Fibroblast of peridontal ligament (primary cell): ENCODE measurements at regions not wholly inside any gene's neighbourhood (a gene's known extent, or its start where the extent isn't known, plus 50 kb on each side); places are given as distances from the start of the nearest gene placed in this dataset.
"Not testable (repeated sequence)": the region's sequence is repeated elsewhere in the genome, so short reads cannot be mapped to it uniquely, and the experiment has no call there.

Source experiments
- DNase-seq: peaks from one replicate; pipeline ENCODE4 v3.0.0-alpha.2; 2010; ENCODE audit errors: extremely low read depth

DNA sequence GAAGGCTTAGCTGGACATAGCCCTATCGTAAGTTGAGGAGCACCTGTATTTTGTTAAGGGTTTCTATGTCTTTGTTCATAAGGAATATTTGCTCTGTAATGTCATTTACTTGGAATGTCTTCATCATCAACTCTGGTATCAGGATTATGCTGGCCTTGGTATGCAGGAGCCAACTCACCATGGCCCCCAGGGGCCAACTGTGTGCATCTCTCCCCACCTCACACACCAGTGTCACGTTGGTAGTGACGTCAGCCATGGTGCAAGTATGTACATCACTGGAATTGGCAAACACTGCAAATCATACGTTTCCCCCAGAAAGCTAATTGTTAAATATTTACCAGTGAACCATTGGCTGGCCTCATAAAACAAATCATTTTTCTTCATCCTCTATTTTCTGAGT, 70.8 kb downstream of the YTHDF1 start:
- DNase-seq = no peak

DNA sequence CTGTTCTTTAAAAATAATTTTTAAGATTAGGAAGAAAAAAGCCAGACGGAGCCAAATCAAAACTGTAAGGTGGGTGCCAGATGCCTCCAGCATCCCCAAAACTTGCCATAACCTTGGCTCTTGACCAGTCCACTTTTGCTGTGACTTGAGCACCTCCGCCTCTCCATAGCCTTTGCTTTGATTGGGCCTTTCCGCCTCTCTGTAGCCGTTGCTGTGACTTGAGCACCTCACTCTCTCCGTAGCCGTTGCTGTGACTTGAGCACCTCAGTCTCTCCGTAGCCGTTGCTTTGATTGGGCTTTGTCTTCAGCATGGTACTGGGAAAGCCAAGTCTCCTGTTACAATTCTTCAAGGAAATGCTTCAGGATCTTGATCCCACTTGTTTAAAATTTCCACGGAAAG, 73.0 kb downstream of the YTHDF1 start:
- DNase-seq = no peak

DNA sequence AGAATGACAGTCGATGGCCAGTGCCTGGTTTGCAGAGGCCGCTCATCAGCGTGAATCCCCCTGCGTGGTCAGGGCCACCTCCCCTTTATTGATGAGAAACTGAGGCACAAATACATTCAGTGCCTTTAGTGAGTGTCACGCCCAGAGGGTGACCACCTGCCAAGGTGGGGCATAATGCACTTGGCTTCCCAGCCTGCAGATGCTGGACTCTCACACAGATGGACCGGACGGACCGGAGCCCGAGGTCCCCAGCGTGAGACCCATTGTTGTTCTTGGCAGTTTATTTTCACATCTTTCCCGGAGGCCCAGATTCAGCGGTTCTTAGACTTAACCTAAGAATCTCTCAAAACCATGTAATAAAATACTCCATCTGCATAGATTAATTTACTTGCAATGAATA, 74.4 kb downstream of the YTHDF1 start:
- DNase-seq = no peak

DNA sequence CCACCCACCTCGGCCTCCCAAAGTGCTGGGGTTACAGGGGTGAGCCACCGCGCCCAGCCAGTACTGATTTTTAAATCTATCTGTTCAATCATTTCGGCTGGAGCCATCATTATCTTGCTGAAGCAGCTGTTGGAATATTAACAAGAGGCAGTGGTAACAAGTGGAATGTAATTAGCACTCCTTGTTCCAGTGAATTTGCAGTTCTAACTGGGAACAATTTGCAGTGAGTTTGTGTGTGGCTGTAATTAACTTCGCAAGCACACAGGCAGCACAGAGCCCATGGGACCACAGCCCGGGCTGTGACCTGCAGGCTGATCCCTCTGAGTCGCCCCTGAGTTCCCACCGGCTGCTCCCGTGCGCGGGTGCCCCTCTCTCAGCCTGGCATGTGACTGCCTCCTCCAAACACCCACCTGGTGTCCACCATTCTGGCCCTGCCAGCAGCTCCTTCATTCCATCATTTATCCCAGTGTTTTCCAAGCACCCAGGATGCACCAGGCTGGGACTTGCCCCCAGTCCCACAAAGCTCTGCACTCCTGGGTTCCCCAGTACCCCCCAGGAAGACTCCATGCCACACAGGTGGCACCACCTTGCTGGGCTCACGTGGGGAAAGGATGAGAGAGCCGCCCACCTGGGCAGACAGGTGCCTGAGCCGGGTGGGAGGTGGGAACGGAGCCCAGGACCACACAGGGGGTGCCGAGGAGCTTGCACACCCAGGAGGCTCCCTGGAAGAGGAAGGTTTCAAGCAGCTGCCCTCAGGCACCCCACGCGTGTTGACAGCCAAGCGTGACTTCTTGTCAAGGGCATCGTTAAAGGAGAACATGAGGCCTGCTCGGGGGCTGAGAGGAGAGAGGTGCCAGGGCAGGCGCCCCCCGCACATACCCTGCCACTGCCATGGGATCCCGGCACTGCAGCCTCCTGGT, 75.2 kb downstream of the YTHDF1 start:
- DNase-seq = no peak

DNA sequence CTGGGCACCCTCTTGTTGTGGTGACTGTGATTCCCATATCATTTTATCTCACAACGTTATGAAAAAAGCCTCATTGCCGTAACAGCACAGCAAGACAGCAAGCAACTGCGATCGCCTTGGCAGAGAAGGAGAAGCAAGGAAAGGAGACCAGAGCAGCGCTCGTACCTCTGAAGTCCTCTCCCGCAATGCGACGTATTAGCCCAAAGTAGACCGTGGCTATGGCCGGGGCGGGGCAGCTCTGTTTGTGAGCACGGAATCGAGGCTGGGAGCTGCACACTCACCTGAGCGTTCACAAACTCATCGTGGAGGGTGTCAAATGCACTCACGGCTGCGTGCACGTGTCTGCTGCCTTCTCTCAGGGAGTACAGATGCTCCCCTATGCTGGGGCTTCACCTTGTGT, 76.1 kb downstream of the YTHDF1 start:
- DNase-seq = no peak

DNA sequence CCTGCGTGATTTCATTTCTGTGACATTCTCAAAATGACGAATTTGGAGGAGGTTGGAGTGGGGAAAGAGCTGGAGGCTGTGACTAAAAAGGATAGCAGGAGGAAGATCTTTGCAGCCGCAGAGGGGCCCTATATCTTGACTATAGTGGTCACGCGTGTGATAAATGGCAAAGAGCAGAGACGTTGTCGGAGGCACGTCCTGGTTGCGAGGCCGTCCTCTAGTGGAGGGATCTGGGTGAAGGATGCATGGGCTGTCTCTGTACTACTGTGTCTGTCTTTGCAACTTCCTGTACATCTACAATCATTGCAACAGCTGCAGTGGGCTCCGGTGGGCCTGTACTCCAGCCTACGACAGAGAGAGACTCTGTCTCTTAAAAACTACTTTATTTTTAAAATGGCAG, 76.6 kb downstream of the YTHDF1 start:
- no peak for DNase-seq

DNA sequence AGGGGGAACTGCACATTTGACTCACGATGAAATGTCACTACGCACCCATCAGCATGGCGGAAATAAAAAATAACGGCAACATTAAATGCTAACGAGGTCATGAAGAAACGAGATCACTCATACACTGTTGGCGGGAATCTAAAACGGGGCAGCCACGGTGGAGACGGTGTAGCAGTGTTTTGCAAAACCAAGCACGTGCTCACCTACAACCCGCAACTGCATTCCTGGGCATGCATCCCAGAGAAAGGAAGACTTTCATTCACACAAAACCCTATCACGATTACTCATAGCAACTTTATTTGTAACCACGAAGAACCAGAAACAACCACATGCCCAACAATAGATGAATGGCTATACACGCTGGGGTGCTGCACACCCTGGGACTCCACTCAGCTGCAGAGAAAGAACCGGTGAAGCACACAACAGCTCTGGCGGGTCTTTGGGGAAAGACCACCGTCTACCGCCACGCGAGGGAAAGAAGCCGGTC, 77.0 kb downstream of the YTHDF1 start:
- DNase-seq = no peak

DNA sequence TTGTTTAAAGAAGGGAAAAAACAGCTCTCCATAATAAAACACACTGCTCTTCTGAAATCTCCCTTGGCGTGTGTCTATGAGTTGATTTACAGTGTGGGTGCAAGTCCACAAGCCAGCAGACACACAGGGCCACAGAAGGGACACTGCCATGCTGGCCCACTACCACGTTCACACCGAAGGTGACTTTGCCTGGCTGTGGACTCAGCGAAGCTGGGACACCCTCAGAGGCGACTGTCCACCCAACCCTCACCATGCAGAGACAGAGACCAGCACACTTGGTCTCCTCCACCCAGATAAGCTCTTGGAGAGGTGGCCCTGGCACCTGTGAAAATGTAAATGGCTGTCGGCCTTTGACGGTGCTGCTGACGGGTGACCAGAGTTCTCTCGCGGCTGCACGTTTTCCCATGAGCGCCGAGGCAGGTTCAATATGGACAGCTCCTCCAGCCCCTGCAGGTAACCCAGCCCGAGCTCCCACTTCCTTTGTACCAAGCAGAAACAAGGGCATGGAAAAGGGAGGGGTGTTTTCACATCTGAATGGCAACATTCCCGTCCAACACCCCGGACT, 78.0 kb downstream of the YTHDF1 start:
- no peak for DNase-seq

DNA sequence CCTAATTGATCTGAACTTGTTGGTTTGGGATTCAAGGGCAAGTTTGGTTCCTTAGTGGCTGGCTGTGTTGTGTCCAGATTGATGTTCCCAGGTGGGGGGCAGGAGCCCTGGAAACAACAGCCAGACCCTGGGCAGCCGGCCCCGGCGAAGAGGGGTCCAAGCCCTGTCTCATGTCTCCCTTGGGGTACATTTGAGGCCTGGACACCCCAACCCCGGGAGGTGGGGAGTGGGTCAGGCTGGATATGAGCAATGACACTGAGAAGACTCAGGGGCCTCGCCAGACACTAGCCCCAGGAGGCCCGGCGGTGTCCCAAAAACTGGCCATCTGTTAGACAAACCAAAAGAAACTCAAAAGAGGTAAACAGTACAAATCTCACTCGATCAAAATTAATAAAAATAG, 79.6 kb downstream of the YTHDF1 start:
- no peak for DNase-seq

DNA sequence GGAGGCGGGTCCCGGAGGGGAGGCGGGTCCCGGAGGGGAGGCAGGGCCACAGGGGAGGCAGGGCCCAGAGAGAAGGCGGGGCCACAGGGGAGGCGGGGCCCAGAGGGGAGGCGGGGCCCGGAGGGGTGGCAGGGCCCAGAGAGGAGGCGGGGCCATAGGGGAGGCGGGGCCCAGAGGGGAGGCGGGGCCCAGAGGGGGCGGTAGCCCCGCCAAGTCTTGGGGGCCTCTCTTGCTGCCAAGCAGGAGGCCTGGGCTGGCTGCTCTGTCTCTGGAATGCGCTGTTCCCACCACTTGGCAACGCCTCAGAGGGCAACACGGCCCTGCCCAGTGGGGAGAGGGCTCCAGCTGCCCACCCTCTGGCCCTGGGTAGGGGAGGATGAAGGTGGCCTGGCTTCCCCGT, 80.5 kb downstream of the YTHDF1 start:
- no peak for DNase-seq

DNA sequence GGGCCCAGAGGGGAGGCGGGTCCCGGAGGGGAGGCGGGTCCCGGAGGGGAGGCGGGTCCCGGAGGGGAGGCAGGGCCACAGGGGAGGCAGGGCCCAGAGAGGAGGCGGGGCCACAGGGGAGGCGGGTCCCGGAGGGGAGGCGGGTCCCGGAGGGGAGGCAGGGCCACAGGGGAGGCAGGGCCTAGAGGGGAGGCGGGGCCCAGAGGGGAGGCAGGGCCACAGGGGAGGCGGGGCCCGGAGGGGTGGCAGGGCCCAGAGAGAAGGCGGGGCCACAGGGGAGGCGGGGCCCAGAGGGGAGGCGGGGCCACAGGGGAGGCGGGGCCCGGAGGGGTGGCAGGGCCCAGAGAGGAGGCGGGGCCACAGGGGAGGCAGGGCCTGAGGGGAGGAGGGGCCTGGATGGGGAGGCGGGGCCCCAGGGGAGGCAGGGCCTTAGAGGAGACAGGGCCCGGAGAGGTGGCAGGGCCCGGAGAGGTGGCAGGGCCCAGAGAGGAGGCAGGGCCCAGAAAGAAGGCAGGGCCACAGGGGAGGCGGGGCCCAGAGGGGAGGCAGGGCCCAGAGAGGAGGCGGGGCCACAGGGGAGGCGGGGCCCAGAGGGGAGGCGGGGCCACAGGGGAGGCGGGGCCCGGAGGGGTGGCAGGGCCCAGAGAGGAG, 81.1 kb downstream of the YTHDF1 start:
- DNase-seq = not testable (repeated sequence)

DNA sequence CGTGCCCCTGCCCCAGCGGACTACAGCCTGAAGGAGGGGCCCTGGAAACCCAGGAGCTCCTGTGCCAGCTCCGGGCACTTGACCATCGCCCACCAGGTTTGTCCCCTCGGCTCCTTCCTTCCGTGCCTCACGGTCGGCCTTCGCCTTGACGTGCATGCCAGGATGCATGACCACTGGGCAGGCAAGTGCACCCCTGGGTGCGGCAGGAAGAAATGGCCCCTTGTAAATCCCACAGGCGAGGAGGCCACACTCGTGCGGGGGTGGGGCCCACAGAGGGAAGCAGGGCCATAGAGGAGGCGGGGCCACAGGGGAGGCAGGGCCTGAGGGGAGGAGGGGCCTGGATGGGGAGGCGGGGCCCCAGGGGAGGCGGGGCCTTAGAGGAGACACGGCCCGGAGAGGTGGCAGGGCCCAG, 81.7 kb downstream of the YTHDF1 start:
- no peak for DNase-seq

DNA sequence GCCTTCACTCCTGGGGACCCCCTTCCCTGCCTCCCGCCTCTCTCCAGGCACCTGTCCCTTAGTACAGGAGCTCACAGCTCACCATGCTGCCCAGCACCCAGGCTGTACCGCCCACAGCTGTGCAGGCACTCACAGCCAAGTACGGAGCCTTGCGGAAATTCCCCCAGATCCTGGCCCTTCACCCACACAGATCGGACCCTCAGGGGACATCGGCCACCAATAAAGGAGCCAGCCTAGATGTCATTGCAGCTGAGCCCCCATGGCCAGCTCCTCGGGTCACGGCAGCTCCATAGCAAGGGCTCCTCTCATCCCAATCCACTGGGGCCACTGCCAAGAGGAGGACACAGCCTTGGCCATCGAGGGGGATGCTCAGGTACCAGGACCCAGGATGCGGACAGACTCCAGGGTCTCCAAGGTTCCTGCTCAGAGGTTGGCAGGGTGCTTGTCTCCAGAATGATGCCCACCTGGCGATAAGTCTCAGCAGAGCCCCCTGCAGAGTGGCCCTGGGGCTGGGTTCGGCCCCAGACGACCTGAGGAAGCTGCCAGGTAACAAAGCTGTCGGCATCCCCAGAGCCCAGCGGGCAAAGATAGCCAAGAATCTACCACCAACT, 82.3 kb downstream of the YTHDF1 start:
- no peak for DNase-seq

DNA sequence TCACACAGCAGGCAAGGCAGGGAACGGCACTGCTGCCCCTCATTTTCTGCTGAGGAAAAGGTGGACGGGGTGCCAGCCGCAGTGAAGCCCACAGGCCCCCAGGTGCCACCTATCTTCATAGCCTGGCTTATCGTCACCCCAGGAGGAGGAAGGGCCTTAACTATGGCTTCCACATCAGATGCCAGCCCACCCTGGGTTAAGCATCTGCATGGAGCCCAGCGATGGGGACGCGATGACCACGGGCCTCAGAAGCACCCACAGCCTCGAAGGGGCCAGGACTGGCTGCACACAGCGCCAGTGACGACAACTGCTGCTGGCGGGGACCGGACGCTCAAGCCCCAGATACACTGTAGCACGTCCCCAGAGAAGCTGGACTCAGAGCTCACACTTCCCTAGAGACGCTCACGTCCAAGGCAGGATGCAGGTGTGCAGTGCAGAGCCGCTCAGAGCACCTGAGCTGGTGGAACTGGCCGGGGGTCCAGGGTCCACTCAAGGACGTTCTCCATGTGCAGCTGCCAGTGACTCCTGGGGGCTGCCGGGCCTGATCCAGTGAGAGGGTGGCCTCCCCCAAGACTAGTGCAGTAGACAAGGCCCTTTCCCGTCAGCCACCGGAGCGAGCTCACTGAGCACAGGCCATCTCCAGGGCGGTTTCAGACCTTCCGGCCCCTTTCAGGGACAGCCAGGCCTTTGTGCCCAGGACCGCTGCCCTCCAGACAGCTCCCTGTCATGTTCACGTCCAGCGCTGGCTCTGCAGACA, 83.0 kb downstream of the YTHDF1 start:
- DNase-seq = no peak

DNA sequence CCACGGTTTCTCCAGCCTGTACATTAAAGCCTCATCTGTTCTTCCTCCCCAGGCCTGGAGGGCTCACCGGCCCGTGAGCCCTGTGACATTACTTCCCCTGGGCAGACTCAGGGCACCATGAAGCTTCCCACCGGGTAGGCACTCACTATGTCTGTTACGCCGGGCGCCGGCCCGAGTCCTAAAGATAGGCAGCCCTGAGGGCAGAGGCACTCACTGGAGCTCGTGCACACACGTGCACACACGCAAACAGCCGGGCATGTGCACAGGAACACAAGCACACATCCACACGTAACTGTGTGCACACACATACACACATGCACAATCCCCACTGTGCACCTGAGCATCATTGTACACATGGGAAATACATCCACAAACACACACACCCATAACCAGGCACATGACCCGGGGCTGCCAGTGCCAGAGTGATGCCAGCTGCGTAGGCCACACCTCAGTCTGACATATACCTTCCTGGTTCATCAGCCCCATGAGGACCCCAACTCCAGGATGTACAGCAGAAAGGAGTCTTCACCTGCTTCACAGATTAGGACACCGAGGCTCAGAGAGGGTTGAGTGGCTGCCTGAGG, 83.7 kb downstream of the YTHDF1 start:
- DNase-seq = no peak

DNA sequence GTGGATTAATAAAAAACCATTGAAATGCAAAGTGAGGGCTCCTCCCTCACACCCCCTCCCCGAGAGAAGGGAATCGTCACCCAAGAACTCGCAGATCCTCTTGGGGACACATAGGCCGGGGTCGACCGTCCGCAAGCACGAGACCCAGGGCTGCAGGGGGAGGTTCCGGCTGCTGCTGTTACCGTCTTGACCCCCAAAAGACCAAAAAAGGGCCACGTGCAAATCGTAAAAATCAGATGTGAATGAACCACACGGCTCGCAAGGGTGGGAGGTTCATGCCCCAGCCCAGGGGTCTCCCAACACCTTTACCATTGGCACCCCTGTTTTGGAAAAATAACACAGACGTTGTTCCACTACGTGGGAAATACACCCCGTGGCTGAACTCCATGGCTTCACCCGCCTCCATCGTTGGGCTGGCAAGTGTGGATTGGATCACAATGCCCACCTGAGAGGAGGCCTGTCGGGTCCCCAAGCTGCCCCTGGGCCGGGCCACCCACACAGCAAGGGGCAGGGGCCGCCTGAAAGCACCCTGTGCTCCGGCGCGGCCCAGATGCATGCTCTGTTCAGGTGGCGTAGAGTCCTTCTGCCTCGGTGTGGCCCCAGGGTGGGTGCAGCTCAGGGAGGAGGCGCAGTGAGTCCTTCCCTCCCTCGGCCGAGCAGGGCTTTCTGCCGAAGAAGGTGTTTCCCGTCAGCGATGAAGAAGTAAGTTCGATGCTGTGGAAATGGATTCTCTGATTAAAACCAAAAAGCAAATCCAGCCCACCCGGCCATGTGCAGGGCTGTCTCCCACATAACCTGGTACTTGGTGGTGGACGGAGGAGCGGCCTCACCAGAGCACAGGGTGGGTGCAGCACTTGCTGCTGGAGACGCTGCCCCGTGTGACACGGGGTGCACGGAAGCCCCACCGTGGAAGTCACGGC, 85.0 kb downstream of the YTHDF1 start:
- DNase-seq = no peak

DNA sequence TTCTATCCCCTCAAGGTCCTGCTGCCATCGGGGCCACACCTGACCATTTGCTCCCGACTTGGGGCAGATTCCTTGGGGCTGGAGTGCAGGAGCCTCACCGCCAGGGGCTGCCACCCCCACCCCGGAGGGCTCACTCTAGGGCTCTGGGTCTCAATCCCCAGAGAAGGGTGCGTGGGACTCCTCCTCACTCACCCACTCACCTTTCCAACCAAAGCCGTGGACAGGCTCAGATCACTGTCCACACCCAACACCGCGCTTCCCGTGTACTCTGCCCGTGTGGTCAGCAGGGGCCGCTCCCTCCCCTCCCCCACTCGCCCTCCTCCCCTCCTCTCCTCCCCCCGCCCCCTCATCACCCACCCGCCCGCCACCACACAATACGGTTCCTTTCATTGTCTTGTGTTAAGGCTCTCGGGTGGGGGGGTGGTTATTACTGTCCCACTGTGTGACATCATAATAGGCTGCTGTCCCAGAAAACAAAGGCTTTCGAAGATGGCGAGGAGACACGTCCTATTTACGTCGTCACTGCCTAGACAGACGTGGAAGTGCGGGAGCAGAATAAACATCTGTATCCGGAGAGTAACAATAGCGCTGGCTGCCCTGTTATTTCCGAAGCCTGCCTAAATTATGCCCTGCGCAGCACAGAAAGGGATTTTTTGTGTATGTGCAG, 85.8 kb downstream of the YTHDF1 start:
- DNase-seq = no peak

DNA sequence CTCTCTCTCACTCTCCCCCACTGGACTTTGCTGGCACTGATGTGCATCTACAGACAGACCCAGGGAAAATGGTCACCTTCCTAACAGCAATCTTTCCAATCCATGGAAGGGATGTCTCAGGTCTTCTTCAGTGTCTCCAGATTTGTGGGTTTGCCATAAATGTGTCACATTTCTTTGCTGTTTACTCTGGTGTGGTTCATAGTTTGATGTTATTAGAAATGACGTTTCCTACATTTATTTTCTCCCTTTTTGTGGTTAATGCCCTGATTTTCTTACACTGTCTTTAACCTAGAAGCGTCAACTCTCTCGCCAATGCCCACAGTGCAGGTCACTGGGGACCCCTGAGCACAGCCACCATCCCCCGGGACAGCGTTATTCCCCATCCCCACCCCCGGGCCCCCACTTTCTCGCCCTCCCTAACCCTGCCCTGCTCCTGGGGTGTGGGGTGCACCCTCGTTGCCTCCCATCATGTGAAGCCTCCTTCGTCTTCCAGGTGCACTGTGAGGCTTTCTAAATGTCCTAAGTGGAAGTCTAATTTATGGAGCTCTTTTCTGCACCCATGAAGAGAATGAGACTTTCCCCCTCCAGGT, 86.5 kb downstream of the YTHDF1 start:
- no peak for DNase-seq

DNA sequence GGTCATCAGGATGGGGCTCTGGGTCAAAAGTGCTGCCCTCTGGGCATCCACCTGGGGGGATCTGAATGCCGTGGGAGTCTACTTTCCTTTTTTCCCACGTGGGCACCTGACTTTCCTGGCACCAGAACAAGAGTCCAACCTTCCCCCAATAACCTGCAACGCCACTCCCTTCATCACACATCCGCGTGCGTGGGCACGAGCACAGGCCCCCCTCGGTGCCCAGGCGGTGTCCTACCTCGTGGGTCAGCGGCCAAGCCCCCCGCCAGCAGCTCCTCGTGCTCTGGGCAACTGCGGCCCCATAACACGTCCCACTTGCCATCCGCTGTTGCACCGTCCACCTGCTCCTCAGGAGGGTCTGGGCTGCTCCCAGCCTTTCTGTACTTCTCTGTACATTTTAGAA, 87.0 kb downstream of the YTHDF1 start:
- no peak for DNase-seq
